GM18907 (cell line): ENCODE measurements at regions not wholly inside any gene's neighbourhood (a gene's known extent, or its start where the extent isn't known, plus 50 kb on each side); places are given as distances from the start of the nearest gene placed in this dataset.
A peak's percentile ranks its signal among the peaks of the same experiment; 100 is the strongest.
"Not testable (repeated sequence)": the region's sequence is repeated elsewhere in the genome, so short reads cannot be mapped to it uniquely, and the experiment has no call there.

ENCODE experiments used
- ATAC-seq: cut with Tn5 transposase; IDR thresholded peaks from one replicate; pipeline ENCODE4 v1.9.1; 2021; ENCODE audit warnings: mild to moderate bottlenecking, moderate library complexity; ENCODE audit not compliant: unreplicated experiment

DNA sequence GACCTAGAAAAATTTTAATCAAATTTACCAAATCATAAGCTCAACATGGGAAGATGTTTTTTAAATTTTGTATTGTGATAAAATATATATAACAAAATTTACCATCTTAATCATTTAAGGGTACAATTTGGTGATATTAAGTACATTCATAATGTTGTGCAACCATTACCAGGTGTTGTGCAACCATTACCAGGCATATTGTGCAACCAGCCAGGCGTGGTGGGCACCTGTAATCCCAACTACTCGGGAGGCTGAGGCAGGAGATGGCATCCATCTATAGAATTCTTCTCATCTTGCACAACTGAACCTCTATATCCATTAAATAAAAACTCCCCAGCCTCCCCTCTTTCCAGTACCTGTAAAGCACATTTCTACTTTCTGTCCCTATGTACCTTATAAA is 124.5 kb upstream of the SLC13A1 start:
- no peak for ATAC-seq

DNA sequence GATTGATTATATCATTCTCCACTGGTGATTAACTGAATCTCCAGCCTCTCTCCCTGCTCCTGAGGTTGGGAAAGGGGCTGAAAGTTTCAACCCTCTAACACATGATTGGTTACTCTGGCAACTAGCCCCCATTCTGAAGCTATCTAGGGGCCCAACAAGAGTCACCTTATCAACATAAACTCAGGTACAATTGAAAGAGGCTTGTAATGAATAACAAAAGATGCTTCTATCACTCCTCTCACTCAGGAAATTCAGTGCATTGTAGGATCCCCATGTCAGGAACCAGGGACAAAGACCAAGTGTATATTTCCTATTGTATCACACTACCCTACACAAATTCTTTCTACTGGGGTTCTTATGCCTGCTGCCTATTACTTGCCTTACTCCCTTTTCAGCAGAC is 123.9 kb upstream of the SLC13A1 start:
- ATAC-seq: no peak

DNA sequence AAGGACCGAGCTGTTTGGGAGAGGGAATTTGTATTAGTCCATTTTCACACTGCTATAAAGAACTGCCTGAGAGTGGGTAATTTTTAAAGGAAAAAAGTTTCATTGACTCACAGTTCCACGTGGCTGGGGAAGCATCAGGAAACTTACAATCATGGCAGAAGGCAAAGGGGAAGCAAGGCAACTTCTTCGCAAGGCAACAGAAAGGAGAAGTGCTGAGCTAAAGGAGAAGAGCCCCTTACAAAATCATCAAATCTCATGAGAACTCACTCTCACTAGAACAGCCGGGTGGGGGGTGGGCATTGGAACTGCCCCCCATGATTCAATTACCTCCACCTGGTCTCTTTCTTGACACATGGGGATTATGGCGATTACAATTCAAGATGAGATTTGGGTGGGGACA is 121.8 kb upstream of the SLC13A1 start:
- not testable (repeated sequence) for ATAC-seq

DNA sequence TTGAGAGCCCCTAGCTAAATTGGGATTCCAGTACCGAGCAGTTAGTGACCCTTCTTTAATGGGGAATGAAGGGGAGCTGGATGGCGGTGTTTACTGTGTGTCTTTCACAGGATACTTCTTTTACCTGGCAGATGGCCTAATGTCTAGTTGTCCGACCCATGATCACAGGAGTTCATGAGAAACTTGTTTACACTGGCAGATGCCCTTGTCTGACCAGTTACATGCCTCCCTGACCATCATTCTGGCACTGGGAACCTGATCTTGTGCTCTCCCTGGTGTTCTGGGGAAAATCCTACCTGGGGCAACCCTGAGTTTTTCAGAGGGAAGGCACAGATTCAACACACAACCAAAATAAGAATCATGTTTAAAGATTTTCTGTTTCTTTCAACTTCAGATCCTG is 120.1 kb upstream of the SLC13A1 start:
- no peak for ATAC-seq

DNA sequence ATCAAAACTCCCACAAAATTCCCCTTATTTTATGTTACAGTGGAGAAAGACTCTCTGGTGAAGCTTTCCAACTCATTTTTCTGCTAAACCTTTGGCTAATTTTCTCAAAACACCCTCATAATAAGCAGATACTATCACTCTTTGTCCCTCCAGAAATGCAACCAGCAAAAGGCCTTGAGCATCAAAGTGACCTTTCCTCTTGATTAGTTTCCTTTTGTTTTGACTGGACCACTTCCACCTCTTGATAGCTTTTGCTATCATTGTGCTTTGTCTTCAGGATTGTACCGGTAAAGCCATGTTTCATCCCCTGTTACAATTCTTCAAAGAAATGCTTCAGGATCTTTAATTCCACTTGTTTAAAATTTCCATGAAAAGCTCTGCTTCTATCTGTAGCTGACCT is 115.1 kb upstream of the SLC13A1 start:
- ATAC-seq: peak; percentile 70

DNA sequence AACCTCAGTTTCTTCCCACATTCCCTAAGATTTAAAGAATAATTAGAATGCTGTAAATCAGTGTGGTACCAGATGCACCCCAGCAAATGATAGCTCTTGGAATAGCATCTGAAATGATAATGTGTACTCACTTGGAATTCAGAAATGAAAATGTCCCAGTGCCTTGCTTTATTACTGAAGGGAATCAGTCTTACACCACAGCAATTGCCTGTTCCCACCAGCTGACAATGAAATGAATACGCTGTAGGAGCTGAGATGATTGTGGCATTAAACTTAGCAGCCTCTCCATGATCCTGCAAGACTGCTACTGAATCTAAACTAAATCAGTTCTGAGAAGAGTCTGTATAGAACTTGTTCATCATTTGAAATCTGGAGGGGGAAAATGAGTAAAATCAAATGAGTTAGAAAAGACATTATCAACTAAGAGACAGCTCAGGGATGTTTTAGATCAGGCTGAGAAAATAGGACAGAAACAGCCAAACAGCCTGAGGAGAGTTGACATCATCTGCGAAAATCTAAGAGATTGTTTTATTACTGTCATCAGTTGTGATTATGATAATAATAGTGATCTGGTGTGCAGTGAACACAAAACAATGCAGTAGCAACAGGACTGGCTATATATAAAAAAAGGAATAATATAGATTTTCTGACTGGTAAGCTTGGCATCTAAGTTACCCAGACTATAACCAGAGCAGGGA is 108.6 kb upstream of the SLC13A1 start:
- ATAC-seq: no peak

DNA sequence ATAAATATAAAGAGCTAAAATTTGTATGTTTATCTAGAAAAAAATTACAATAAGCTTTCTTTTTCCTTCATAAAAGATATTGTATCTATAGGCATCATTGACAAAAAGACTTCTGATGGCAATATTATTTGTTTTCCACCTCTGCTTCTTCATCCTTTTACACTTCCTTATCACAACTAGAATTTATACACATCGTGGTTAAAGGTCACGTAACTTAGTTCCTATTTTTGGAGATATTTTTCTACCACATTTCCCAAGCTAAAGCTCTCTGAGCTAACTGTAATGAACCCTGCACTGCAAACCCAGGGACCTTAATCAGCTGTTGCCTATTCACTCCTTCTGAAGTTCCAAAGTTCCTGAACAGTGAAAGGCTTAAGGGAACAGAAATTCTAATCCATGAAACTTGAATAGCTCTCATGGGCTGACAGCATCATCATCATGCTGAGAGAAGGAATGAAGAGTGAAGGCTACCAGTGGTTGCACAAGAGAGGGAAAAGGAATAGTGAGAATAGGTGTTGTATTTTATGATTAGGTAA is 106.1 kb upstream of the SLC13A1 start:
- no peak for ATAC-seq

DNA sequence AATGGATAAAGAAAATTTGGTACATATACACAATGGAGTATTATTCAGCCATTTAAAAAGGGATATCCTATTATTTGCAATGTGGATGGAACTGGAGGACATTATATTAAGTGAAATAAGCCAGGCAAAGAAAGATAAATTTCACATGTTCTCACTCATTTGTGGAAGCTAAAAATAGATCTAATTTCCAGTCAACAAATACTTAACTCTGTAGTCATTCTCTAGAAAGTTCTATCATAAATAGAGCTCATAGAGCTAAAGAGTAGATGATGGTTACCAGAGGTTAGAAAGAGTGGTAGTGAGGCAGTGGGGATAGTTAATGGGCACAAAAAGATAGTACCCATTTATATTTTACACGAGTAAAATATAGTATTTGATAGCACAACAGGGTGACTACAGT is 104.2 kb upstream of the SLC13A1 start:
- ATAC-seq: no peak

DNA sequence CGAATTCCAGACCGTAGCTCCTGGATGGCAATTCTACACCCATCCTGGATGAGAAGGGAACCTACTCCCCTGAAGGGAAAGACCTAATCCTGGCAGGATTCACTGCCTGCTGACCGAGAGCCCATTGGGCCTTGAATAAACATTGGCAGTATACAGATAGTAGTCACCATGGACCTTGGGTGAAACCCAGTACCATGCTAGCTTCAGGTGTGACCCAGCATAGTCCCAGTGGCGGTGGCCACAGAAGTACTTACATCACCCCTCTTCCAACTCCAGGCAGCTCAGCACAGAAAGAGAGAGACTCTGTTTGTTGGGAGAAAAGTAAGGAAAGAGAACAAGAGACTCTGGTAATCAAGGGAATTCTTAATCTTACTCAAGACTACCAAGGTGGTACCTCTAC is 97.2 kb upstream of the SLC13A1 start:
- ATAC-seq: no peak

DNA sequence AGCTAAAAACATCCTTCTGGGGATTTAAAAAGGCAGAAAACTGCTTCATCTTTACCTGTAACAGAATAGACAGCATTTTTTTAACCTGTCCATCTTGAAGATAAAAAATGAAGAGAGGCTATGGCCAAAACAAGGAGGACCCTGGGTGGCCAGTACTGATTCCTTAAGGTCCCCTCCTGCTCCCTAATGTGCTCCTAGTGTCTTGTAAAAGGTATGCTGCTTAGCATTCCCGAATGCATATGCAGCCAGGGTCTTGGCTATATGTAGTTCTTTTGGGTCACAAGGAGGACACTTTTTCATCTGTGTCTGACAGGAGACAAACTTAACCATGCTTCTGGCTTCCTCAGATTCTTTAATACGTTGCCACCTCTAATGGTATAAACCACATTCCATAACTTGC is 93.9 kb upstream of the SLC13A1 start:
- no peak for ATAC-seq

DNA sequence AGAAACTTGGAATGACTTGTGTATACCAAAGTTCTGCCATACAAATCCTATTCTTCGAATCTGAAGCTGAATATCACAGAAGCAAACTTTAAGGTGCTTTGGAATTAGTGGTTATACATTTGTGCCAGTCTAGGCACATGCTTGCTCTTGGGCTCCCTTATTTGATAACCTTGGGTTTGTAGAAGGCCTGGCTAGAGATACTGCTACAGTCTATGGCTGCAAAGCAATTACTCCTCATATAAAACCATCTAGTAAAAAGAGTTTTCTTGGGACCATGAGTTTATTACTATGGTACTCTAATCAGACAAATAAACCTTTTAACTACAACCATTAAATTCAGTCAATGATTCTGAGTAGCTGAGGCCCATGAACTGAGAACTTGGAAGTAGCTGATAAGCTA is 92.5 kb upstream of the SLC13A1 start:
- ATAC-seq: no peak

DNA sequence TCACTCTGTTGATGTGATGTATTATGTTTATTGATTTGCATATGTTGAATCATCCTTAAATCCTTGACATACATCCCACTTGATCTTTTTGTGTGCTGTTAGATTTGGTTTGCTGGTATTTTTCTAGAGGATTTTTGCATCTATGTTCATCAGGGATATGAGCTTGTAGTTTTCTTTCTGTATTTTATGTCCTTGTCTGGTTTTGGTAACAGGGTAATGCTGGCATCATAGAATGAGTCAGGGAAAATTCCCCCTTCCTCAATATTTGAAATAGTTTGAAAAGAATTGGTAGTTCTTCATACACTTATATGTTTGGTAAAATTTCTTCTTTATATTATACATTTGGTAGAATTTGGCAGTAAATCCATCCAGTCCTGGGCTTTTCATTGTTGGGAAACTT is 89.4 kb upstream of the SLC13A1 start:
- no peak for ATAC-seq

DNA sequence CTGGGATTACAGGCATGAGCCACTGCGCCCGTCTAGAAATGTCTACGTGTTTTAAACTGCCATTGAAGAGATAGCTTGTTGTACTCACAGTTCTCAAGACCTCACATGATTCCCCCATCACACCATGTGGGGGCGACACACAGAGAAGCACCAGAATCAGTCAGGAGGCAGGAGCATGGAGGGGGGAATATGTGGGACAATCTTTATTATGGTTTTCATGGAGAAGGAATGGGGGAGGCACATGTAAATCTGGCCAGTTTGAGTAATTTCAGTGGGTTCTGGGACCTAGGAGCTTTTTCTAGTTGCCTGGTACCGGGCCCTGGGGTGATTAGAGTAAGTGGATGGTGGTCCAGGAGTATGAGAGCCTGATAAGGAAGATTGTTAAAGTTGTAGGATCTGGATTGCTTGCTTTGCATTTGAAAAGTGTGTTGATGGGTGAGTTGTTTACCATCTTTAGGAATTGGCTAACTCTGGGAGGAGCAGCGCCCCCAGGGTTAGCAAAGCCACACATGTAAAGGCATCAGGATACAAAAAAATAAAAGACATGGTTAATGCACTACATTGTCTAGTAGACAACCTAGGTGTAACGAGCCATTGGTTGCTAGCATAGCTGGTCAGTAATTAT is 85.4 kb upstream of the SLC13A1 start:
- ATAC-seq: no peak

DNA sequence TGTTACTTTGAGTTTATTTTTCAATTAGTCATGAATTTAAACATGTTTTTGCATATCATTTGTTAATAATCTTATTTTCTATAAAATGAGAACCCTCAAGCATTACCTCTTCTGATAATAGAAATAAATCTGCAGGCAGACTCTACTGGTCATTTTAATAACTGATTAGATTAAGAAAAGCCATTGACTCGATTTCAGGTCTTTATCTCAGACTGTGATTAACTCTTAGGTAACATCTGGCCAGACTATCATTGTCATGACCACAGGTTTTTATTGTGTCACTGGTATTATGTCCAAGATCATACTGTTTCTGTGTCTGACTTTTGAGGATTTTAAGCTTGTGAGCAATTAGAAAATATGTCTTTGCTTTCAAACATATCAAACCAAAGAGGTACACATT is 83.6 kb upstream of the SLC13A1 start:
- no peak for ATAC-seq

DNA sequence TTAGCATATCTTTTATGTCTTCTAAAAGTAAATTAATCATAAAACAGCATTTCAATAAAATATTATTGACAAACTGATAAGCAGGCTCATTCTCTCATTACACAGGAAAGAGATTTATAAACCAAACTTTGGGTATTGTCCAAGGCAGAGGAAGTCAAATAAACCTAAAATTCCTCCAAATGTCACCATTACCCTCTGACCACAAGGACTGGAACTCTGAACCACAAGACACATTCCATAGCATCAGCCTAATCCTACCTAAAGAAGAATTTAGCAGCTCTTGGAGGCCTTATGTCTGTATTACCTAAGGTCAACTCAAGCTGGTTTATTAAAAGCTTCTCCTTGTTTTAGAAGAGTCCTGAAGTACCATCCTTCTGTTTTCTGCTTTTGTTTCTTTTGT is 82.4 kb upstream of the SLC13A1 start:
- no peak for ATAC-seq

DNA sequence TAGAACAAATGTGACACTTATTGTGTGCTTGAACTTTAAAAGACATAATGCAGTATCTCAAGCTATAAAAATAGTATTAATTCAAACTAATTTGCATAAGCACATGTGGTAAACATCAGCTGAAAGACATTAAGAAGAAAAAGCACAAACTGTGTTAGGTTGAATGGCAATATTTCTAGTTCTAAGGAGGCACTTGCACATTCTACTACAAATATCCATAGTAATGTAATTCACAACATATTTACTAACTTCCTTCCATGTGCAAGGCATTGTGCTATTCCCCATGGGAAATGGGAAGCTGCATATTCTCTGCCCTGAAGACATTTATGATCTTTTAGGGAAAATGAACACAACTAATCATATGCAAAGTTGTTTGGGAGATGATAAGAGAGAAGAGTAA is 80.2 kb upstream of the SLC13A1 start:
- no peak for ATAC-seq

DNA sequence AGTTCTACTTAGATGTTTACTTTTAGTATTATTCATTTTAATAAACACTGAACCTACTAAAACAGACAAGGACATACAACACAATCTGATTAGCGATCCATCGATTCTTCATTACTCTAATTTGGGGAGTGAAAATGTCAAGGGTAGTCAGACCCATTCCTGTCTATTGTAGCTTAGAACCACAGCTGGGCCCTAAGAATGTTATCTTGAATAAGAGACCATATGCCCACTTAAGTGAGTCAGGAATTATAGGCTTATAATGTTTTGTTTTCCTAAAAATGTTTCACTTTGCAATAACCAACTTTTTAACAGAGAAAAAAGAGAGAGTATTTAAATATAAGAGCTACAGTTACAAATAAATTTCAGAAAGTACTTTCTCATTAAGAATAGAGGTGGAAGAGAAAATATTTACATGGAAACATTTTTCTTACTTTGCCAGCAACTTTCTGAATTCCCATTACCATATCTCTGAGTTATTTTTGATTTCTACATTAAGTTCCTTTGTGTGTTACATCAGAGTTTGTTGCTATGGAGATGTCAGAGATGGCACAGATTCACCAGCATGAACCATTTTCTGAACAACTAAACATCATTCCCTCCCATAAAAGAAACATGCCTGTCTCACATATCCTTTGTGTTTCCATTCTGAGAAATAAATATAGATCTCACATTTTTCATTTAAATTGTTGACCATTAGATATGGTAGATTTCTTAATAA is 75.4 kb upstream of the SLC13A1 start:
- no peak for ATAC-seq

DNA sequence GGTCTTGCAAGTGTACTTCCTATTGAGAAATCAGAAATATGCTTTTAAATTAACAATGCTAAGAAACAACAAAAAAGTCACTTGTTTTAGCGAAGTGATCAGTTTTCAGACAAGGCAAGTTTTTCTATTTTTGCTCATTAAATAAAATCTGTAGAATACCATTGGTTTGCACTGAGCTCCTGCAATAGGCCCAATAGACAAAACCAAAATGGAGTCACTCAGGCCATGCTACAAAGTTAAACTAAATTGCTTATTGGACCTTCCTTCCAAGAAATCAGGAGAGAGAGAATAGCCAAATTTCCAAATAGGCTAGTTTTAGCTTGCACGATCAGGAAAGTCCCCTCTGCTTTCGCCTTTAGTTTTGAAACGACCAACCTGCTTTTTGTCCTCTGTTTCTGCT is 73.4 kb upstream of the SLC13A1 start:
- ATAC-seq: no peak

DNA sequence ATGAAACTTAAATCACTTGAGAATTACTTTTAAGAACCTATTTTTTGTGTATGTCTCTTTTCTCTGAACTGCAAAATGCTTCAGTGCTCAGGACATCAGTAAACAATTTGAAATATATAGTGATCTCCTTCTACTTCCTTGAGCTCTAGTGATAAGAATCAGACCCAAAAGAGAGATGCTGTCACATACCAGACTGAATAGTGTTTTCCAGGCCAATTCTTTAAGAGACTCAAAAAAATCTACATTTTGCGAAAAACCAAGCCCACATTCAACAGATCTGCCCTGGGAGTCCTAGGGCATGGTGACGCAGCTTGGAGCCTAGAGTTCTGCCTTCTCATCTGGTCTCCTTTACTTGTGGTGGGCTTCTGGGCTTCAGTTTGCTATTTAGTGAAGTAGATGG is 72.1 kb upstream of the SLC13A1 start:
- ATAC-seq: no peak

DNA sequence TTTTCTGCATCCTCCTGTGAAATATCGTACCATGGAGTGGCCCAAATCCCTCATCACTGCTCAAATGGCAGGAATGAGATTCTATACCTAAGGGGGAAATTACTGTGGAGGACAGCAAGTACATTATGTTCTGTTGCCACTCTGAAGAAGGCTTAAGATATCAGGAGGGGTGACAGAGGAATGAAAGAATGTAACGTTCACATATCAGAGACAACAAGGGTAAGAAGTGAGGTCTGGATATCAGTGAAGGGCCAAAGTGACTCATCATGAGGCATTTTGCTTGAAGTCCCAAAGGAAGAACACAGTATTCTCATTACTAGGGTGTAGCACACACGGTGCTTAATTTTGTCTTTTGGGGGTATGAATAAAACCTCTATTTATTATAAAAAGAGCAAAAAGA is 71.5 kb upstream of the SLC13A1 start:
- ATAC-seq: no peak

DNA sequence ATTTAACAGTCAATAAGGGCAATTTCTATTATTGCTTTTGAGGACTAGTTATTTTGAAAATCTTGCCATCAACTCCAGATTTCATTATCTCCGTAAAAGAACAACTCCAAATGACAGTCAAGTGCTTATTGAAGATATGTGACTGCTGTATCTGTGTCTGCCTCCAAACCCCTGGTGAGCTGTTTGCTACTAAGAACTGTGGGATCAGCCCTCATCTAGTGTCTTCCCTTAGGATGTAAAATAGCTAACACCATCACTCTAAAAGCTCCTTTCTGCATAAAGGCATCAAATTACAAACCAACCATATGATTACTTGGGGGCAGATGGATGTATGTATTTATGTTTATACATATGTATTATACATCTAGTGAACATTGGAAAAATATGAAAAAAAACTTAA is 70.8 kb upstream of the SLC13A1 start:
- ATAC-seq: no peak

DNA sequence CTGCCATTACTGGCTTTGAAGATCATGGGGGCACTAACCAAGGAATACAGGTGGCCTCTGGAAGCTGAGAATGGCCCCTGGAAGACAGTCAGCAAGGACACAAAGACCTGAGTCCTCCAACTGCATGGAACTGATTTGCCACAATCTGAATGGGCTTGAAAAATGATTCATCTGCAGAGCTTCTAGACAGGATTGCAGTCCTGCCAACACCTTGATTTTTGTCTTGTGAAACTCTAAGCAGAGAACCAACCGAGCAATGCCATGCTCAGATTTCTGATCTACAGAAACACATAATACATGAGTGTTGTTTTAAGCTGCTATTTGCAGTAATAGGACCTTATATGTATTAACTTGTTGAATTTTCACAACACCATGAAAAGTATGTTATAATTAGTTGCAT is 66.1 kb upstream of the SLC13A1 start:
- no peak for ATAC-seq
